ENCODE measurements at regions not wholly inside any gene's neighbourhood (a gene's known extent, or its start where the extent isn't known, plus 50 kb on each side); places are given as distances from the start of the nearest gene placed in this dataset.

DNA sequence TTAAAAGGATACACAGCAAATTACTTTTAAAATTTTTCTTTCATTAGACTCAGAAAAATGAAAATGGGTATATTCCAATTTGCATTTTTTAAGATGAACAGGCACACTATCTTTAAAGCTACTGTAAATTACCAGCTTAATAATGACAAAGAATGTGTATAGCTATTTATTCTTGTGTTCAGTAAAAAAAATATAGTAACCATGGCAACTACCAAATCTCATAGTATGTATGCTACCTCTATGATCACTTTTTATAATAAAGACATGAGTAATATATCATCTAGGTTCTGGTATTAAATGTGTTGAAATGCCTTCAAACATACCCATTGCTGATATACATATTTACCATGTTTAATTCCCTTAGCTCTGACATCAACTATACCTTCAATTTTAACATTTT is 383.2 kb downstream of the FOXG1 start:
- TF ChIP-seq, protein P1, sequence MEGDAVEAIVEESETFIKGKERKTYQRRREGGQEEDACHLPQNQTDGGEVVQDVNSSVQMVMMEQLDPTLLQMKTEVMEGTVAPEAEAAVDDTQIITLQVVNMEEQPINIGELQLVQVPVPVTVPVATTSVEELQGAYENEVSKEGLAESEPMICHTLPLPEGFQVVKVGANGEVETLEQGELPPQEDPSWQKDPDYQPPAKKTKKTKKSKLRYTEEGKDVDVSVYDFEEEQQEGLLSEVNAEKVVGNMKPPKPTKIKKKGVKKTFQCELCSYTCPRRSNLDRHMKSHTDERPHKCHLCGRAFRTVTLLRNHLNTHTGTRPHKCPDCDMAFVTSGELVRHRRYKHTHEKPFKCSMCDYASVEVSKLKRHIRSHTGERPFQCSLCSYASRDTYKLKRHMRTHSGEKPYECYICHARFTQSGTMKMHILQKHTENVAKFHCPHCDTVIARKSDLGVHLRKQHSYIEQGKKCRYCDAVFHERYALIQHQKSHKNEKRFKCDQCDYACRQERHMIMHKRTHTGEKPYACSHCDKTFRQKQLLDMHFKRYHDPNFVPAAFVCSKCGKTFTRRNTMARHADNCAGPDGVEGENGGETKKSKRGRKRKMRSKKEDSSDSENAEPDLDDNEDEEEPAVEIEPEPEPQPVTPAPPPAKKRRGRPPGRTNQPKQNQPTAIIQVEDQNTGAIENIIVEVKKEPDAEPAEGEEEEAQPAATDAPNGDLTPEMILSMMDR (IDR thresholded peaks at IDR 0.05), result no peak
- TF ChIP-seq POLR2A (IDR thresholded peaks at IDR 0.05) (no peak), POLR2AphosphoS5 (IDR thresholded peaks at IDR 0.05; ENCODE audit: insufficient read depth in 1 of 2, low read depth in 1 of 2) (no peak)
